A549 (cell line): ENCODE measurements at regions not wholly inside any gene's neighbourhood (a gene's known extent, or its start where the extent isn't known, plus 50 kb on each side); places are given as distances from the start of the nearest gene placed in this dataset.
"Not testable (repeated sequence)": the region's sequence is repeated elsewhere in the genome, so short reads cannot be mapped to it uniquely, and the experiment has no call there.

Experiments
- ATAC-seq, 2 experiments: fragments of 200-7000 bp in 1 of 2; fragments of >200 bp in 1 of 2; cut with Nextera tagmentation in 1 of 2; cut with Tn5 transposase in 1 of 2; 3 replicates each; pipeline versions ENCODE4 v1.8.0 to v1.9.1; 2018 to 2020; ENCODE audit warnings: mild to moderate bottlenecking in 1 of 2, moderate library complexity in 1 of 2
- CTCF ChIA-PET: fragments of 300-600 bp; sonication (Branson Sonifier 250); formaldehyde crosslinking; extraction: SDS; loops from one replicate; lab custom pipeline; 2021; ENCODE audit warnings: antibody characterized with exemption, inconsistent platforms; lab: Yijun Ruan, JAX
- POLR2A ChIA-PET: fragments of 350-600 bp; formaldehyde crosslinking; extraction: SDS; loops from one replicate; lab custom pipeline; 2021; ENCODE audit warnings: antibody characterized with exemption, inconsistent platforms; lab: Yijun Ruan, JAX
- DNase-seq, 2 experiments: peaks; one replicate each; pipeline versions ENCODE4 v3.0.0 to v3.0.0-alpha.2; 2011 to 2016; ENCODE audit warnings: low read depth in 1 of 2, low spot score in 1 of 2
- FAIRE-seq: peaks from 2 replicates; lab custom pipeline; 2011; peaks lifted over from hg19 to GRCh38; lab: Jason Lieb, UNC
- H3K27ac ChIP-seq, 2 experiments: fragments of >200 bp; sonication (Bioruptor Twin); formaldehyde crosslinking; 3 replicates each; pipeline ENCODE4 v1.5.1; 2016 to 2017
- H3K4me1 ChIP-seq: fragments of >200 bp; sonication (Bioruptor Twin); formaldehyde crosslinking; 3 replicates; pipeline ENCODE4 v1.6.1; 2016
- H3K4me2 ChIP-seq: fragments of >200 bp; sonication (Bioruptor Twin); formaldehyde crosslinking; 3 replicates; pipeline ENCODE4 v1.6.1; 2016
- H3K4me3 ChIP-seq: fragments of >200 bp; sonication (Bioruptor Twin); formaldehyde crosslinking; 3 replicates; pipeline ENCODE4 v1.5.1; 2016
- H3K9me3 ChIP-seq: fragments of >200 bp; sonication (Bioruptor Twin); formaldehyde crosslinking; 3 replicates; pipeline ENCODE4 v1.6.1; 2016
- CBX8 ChIP-seq: fragments of 200-600 bp; sonication (generic); IDR thresholded peaks from 2 replicates; pipeline ENCODE4 v1.6.1; 2016
- CEBPB ChIP-seq, 2 experiments: fragments of >200 bp in 1 of 2; sonication (Bioruptor Twin) in 1 of 2; formaldehyde crosslinking in 1 of 2; IDR thresholded peaks; 2 replicates each; pipeline ENCODE4 v1.6.1; 2012 to 2016
- CHD4 ChIP-seq: fragments of 200-600 bp; sonication (generic); IDR thresholded peaks from 2 replicates; pipeline ENCODE4 v1.6.1; 2016; ENCODE audit warnings: antibody characterized with exemption, mild to moderate bottlenecking, borderline replicate concordance
- EP300 ChIP-seq, 2 experiments: fragments of >200 bp; sonication (Bioruptor Twin); formaldehyde crosslinking; IDR thresholded peaks; 2 replicates in 1 of 2; 3 replicates in 1 of 2; pipeline ENCODE4 v1.6.1; 2016 to 2017
- FOSB ChIP-seq: fragments of 250-450 bp; sonication (Bioruptor Pico); IDR thresholded peaks from 2 replicates; pipeline ENCODE4 v1.5.0; 2020; ENCODE audit warnings: mild to moderate bottlenecking, moderate library complexity
- MAFK ChIP-seq: fragments of 450-650 bp; IDR thresholded peaks from 2 replicates; pipeline ENCODE4 v1.6.1; 2014; ENCODE audit not compliant: partially characterized antibody
- MAZ ChIP-seq: fragments of 150-350 bp; IDR thresholded peaks from 2 replicates; pipeline ENCODE4 v1.6.1; 2014; ENCODE audit warnings: antibody characterized with exemption, low read depth, low read length, borderline replicate concordance
- NFE2L2 ChIP-seq: fragments of 150-350 bp; conservative IDR thresholded peaks from 2 replicates; pipeline ENCODE4 v1.6.1; 2014; ENCODE audit warnings: low read length
- PHF8 ChIP-seq: fragments of 200-600 bp; sonication (generic); IDR thresholded peaks from 2 replicates; pipeline ENCODE4 v1.6.1; 2016; ENCODE audit warnings: low read depth, mild to moderate bottlenecking, antibody characterized with exemption, moderate library complexity, borderline replicate concordance
- REST ChIP-seq: fragments of 200-600 bp; sonication (generic); IDR thresholded peaks from 2 replicates; pipeline ENCODE4 v1.6.1; 2016; ENCODE audit warnings: antibody characterized with exemption, mild to moderate bottlenecking, moderate library complexity
- RFX5 ChIP-seq: fragments of 450-650 bp; IDR thresholded peaks from 2 replicates; pipeline ENCODE4 v1.7.1; 2014; ENCODE audit warnings: antibody characterized with exemption, mild to moderate bottlenecking, moderate library complexity
- TFCP2L1 ChIP-seq: fragments of 250-450 bp; sonication (Bioruptor Pico); IDR thresholded peaks from 2 replicates; pipeline ENCODE4 v1.5.0; 2021; ENCODE audit warnings: mild to moderate bottlenecking
- USF2 ChIP-seq: fragments of 450-650 bp; IDR thresholded peaks from 2 replicates; pipeline ENCODE4 v1.6.1; 2014; ENCODE audit warnings: antibody characterized with exemption
- ZSCAN20 ChIP-seq: fragments of 250-450 bp; sonication (Bioruptor Pico); IDR thresholded peaks from 2 replicates; pipeline ENCODE4 v1.8.0; 2022; ENCODE audit warnings: mild to moderate bottlenecking, moderate library complexity
- WGBS: methylation state at CpG from one replicate; pipeline ENCODE4 v1.1.6; 2017; ENCODE audit errors: missing lambda C conversion rate; 5-methylcytosine and 5-hydroxymethylcytosine counted together
- TF ChIP-seq, protein P1 (sequence below): fragments of 150-350 bp; IDR thresholded peaks from 2 replicates; pipeline ENCODE4 v1.6.1; 2014; ENCODE audit warnings: low read depth, mild to moderate bottlenecking, low read length
- TF ChIP-seq, protein P2 (sequence below): fragments of 250-450 bp; sonication (Bioruptor Pico); IDR thresholded peaks from 2 replicates; pipeline ENCODE4 v1.5.0; 2020; ENCODE audit warnings: low read depth, mild to moderate bottlenecking, moderate library complexity
- TF ChIP-seq, protein P3 (sequence below): fragments of >200 bp; sonication (Bioruptor Twin); formaldehyde crosslinking; IDR thresholded peaks from 3 replicates; pipeline ENCODE4 v1.6.1; 2016
- TF ChIP-seq, protein P4 (sequence below): fragments of >200 bp; sonication (Bioruptor Twin); formaldehyde crosslinking; IDR thresholded peaks from 3 replicates; pipeline ENCODE4 v1.5.1; 2016

DNA sequence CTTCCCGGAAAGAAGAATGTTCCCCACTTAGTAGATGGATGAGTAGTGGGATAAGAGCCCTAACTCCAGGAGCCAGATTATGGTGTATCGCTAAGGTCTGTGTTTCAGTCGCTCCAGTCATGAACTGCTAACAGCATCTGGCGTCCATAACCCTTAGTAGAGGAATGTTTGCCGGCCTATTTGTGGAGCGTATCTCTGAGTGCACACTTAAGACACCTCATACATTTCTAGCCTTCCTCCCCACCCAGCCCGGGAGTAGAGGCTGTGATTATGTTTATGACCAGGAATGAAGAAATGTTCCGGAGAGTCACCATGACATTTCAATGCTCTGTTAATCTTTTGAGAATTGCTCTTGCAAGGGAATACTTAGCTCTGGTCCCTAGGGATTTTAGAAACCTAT lies 251.1 kb upstream of the SOX4 start:
- TF ChIP-seq NFE2L2 (no peak), CEBPB (IDR thresholded peaks at IDR 0.05) (no peak), RFX5 (no peak), FOSB (no peak), USF2 (no peak), ZSCAN20 (CRISPR knock-in tag) (no peak), MAFK (no peak), EP300 (IDR thresholded peaks at IDR 0.05) (no peak)
- TF ChIP-seq, protein P1, sequence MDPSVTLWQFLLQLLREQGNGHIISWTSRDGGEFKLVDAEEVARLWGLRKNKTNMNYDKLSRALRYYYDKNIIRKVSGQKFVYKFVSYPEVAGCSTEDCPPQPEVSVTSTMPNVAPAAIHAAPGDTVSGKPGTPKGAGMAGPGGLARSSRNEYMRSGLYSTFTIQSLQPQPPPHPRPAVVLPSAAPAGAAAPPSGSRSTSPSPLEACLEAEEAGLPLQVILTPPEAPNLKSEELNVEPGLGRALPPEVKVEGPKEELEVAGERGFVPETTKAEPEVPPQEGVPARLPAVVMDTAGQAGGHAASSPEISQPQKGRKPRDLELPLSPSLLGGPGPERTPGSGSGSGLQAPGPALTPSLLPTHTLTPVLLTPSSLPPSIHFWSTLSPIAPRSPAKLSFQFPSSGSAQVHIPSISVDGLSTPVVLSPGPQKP, result no peak
- TF ChIP-seq, protein P2, sequence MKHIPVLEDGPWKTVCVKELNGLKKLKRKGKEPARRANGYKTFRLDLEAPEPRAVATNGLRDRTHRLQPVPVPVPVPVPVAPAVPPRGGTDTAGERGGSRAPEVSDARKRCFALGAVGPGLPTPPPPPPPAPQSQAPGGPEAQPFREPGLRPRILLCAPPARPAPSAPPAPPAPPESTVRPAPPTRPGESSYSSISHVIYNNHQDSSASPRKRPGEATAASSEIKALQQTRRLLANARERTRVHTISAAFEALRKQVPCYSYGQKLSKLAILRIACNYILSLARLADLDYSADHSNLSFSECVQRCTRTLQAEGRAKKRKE (CRISPR knock-in tag), result no peak
- TF ChIP-seq, protein P3, sequence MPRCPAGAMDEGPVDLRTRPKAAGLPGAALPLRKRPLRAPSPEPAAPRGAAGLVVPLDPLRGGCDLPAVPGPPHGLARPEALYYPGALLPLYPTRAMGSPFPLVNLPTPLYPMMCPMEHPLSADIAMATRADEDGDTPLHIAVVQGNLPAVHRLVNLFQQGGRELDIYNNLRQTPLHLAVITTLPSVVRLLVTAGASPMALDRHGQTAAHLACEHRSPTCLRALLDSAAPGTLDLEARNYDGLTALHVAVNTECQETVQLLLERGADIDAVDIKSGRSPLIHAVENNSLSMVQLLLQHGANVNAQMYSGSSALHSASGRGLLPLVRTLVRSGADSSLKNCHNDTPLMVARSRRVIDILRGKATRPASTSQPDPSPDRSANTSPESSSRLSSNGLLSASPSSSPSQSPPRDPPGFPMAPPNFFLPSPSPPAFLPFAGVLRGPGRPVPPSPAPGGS, result no peak
- H3K27ac ChIP-seq, result no peak overlapping the region
- DNase-seq (no peak), FAIRE-seq (no peak), ATAC-seq (no peak)
- no peaks in the 10 kb centered on the region for H3K9me3 ChIP-seq
- H3K4me3 ChIP-seq, result no peak overlapping the region
- POLR2A ChIA-PET, result no interaction called here
- 89% methylated on average over 8 of the region's 8 CpGs for WGBS
- no peak overlapping the region for H3K4me2 ChIP-seq
- CTCF ChIA-PET, result no interaction called here
- no peaks in the 10 kb centered on the region for H3K4me1 ChIP-seq

GRCh38 chr6:21345704-21346103 lies 247.8 kb upstream of the SOX4 start:
- ATAC-seq, FAIRE-seq, POLR2A ChIA-PET, H3K4me2 ChIP-seq, CTCF ChIA-PET, H3K4me3 ChIP-seq, H3K4me1 ChIP-seq, DNase-seq, H3K27ac ChIP-seq, H3K9me3 ChIP-seq: not testable (repeated sequence)
- WGBS, result 100% methylated on average over 1 of the region's 1 CpG

GRCh38 chr6:21348146-21348503 lies 245.4 kb upstream of the SOX4 start:
- TF ChIP-seq MAZ, result no peak
- no peak for TF ChIP-seq ZSCAN20 (CRISPR knock-in tag)
- no peak for TF ChIP-seq REST
- no peak for TF ChIP-seq CBX8
- TF ChIP-seq, protein P4, sequence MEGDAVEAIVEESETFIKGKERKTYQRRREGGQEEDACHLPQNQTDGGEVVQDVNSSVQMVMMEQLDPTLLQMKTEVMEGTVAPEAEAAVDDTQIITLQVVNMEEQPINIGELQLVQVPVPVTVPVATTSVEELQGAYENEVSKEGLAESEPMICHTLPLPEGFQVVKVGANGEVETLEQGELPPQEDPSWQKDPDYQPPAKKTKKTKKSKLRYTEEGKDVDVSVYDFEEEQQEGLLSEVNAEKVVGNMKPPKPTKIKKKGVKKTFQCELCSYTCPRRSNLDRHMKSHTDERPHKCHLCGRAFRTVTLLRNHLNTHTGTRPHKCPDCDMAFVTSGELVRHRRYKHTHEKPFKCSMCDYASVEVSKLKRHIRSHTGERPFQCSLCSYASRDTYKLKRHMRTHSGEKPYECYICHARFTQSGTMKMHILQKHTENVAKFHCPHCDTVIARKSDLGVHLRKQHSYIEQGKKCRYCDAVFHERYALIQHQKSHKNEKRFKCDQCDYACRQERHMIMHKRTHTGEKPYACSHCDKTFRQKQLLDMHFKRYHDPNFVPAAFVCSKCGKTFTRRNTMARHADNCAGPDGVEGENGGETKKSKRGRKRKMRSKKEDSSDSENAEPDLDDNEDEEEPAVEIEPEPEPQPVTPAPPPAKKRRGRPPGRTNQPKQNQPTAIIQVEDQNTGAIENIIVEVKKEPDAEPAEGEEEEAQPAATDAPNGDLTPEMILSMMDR, result no peak
- no peak for TF ChIP-seq CHD4
- TF ChIP-seq TFCP2L1, result no peak
- TF ChIP-seq PHF8, result no peak
- no peak overlapping the region for H3K4me3 ChIP-seq
- FAIRE-seq, result no peak
- DNase-seq, result no peak
- H3K27ac ChIP-seq, result no peak overlapping the region
- WGBS, result 88% methylated on average over 7 of the region's 7 CpGs
- no peak overlapping the region for H3K4me2 ChIP-seq
- CTCF ChIA-PET, result no interaction called here
- no peaks in the 10 kb centered on the region for H3K4me1 ChIP-seq
- no peak for ATAC-seq
- POLR2A ChIA-PET, result interaction anchor here (1.2 kb wide), 1 partner anchor 241 kb away, joined by 6 read pairs; no protein-coding TSS in a partner anchor
- H3K9me3 ChIP-seq, result no peaks in the 10 kb centered on the region
